ENCODE measurements at regions not wholly inside any gene's neighbourhood (a gene's known extent, or its start where the extent isn't known, plus 50 kb on each side); places are given as distances from the start of the nearest gene placed in this dataset.

- Mint-ChIP-seq H3K27me3 (ENCODE audit: insufficient read depth, unreplicated experiment) (no peaks in the 10 kb centered on the region), H3K4me1 (ENCODE audit: low read depth, unreplicated experiment) (no peaks in the 10 kb centered on the region), H3K27ac (ENCODE audit: unreplicated experiment) (no peak overlapping the region), H3K36me3 (ENCODE audit: insufficient read depth, unreplicated experiment) (no peaks in the 10 kb centered on the region), H3K4me3 (ENCODE audit: unreplicated experiment) (no peak overlapping the region), H3K9me3 (ENCODE audit: unreplicated experiment) (no peaks in the 10 kb centered on the region)
- intact Hi-C loops (cut with micrococcal nuclease; ENCODE audit: unreplicated experiment): no loop called here
- H3K4me3 ChIP-seq (ENCODE audit: low read depth, low read length): no peak overlapping the region
- H3K36me3 ChIP-seq (ENCODE audit: control insufficient read depth, insufficient read depth, low read length): no peaks in the 10 kb centered on the region
- H3K27me3 ChIP-seq (replicated peaks; ENCODE audit: control insufficient read depth, insufficient read depth, low read length): no peaks in the 10 kb centered on the region
- no peak for TF ChIP-seq CTCF (IDR thresholded peaks at IDR 0.05; ENCODE audit: insufficient read depth in 1 of 2, low read depth in 1 of 2, low read length in 1 of 2, severe bottlenecking in 1 of 2, unreplicated experiment in 1 of 2)
- no peaks in the 10 kb centered on the region for H3K9me3 ChIP-seq
- ChIA-PET POLR2A (no interaction called here), CTCF (no interaction called here)
- no peak for DNase-seq
- BruUV-seq (replicated peaks): no TSS peak
- no peaks in the 10 kb centered on the region for H3K4me1 ChIP-seq
These were observed 735.9 kb downstream of the KCNT2 start for GRCh38 chr1:195872376-195872775.

- Mint-ChIP-seq H3K27ac (ENCODE audit: unreplicated experiment) (no peak overlapping the region), H3K27me3 (ENCODE audit: insufficient read depth, unreplicated experiment) (no peaks in the 10 kb centered on the region), H3K36me3 (ENCODE audit: insufficient read depth, unreplicated experiment) (no peaks in the 10 kb centered on the region), H3K4me1 (ENCODE audit: low read depth, unreplicated experiment) (no peaks in the 10 kb centered on the region), H3K4me3 (ENCODE audit: unreplicated experiment) (no peak overlapping the region), H3K9me3 (ENCODE audit: unreplicated experiment) (no peaks in the 10 kb centered on the region)
- no peaks in the 10 kb centered on the region for H3K27me3 ChIP-seq (replicated peaks; ENCODE audit: control insufficient read depth, insufficient read depth, low read length)
- H3K9me3 ChIP-seq: no peaks in the 10 kb centered on the region
- ChIA-PET CTCF (no interaction called here), POLR2A (no interaction called here)
- no peaks in the 10 kb centered on the region for H3K4me1 ChIP-seq
- no peak for DNase-seq
- BruUV-seq (replicated peaks): no TSS peak
- intact Hi-C loops (cut with micrococcal nuclease; ENCODE audit: unreplicated experiment): no loop called here
- no peaks in the 10 kb centered on the region for H3K36me3 ChIP-seq (ENCODE audit: control insufficient read depth, insufficient read depth, low read length)
- no peak overlapping the region for H3K4me3 ChIP-seq (ENCODE audit: low read depth, low read length)
- no peak for TF ChIP-seq CTCF (IDR thresholded peaks at IDR 0.05; ENCODE audit: insufficient read depth in 1 of 2, low read depth in 1 of 2, low read length in 1 of 2, severe bottlenecking in 1 of 2, unreplicated experiment in 1 of 2)
These were observed 740.6 kb downstream of the KCNT2 start for GRCh38 chr1:195867638-195868037.

GRCh38 chr1:195866781-195867222, 741.4 kb downstream of the KCNT2 start:
- TF ChIP-seq CTCF (IDR thresholded peaks at IDR 0.05; ENCODE audit: insufficient read depth in 1 of 2, low read depth in 1 of 2, low read length in 1 of 2, severe bottlenecking in 1 of 2, unreplicated experiment in 1 of 2): no peak
- ChIA-PET CTCF (no interaction called here), POLR2A (no interaction called here)
- H3K4me3 ChIP-seq (ENCODE audit: low read depth, low read length): no peak overlapping the region
- no TSS peak for BruUV-seq (replicated peaks)
- H3K36me3 ChIP-seq (ENCODE audit: control insufficient read depth, insufficient read depth, low read length): no peaks in the 10 kb centered on the region
- H3K4me1 ChIP-seq: no peaks in the 10 kb centered on the region
- no peaks in the 10 kb centered on the region for H3K27me3 ChIP-seq (replicated peaks; ENCODE audit: control insufficient read depth, insufficient read depth, low read length)
- no peak overlapping the region for H3K27ac Mint-ChIP-seq (ENCODE audit: unreplicated experiment)
- no peak overlapping the region for H3K4me3 Mint-ChIP-seq (ENCODE audit: unreplicated experiment)
- H3K9me3 Mint-ChIP-seq (ENCODE audit: unreplicated experiment): no peaks in the 10 kb centered on the region
- H3K4me1 Mint-ChIP-seq (ENCODE audit: low read depth, unreplicated experiment): no peaks in the 10 kb centered on the region
- no peak for DNase-seq
- H3K9me3 ChIP-seq: no peaks in the 10 kb centered on the region
- no peaks in the 10 kb centered on the region for H3K27me3 Mint-ChIP-seq (ENCODE audit: insufficient read depth, unreplicated experiment)
- intact Hi-C loops (cut with micrococcal nuclease; ENCODE audit: unreplicated experiment): no loop called here
- H3K36me3 Mint-ChIP-seq (ENCODE audit: insufficient read depth, unreplicated experiment): no peaks in the 10 kb centered on the region
